ENCODE measurements at regions not wholly inside any gene's neighbourhood (a gene's known extent, or its start where the extent isn't known, plus 50 kb on each side); places are given as distances from the start of the nearest gene placed in this dataset.

GRCh38 chr7:69545175-69545574, 53.1 kb upstream of the AUTS2 start:
- Histone ChIP-seq H3K36me3 (no peaks in the 10 kb centered on the region), H3K27me3 (no peaks in the 10 kb centered on the region), H3K9ac (ENCODE audit: low read depth in 2 of 2, low read length in 2 of 2) (no peak overlapping the region), H3K27ac (no peak overlapping the region), H3K4me3 (no peak overlapping the region), H3K4me1 (no peaks in the 10 kb centered on the region), H3K9me3 (no peaks in the 10 kb centered on the region)
- DNase-seq, result no peak
- TF ChIP-seq CTCF (IDR thresholded peaks at IDR 0.05), result no peak
- intact Hi-C loops (cut with DNase I), result no loop called here

Data from colonic mucosa (tissue), 4 donors.